ENCODE measurements at regions not wholly inside any gene's neighbourhood (a gene's known extent, or its start where the extent isn't known, plus 50 kb on each side); places are given as distances from the start of the nearest gene placed in this dataset.
"Not testable (repeated sequence)": the region's sequence is repeated elsewhere in the genome, so short reads cannot be mapped to it uniquely, and the experiment has no call there.

DNA sequence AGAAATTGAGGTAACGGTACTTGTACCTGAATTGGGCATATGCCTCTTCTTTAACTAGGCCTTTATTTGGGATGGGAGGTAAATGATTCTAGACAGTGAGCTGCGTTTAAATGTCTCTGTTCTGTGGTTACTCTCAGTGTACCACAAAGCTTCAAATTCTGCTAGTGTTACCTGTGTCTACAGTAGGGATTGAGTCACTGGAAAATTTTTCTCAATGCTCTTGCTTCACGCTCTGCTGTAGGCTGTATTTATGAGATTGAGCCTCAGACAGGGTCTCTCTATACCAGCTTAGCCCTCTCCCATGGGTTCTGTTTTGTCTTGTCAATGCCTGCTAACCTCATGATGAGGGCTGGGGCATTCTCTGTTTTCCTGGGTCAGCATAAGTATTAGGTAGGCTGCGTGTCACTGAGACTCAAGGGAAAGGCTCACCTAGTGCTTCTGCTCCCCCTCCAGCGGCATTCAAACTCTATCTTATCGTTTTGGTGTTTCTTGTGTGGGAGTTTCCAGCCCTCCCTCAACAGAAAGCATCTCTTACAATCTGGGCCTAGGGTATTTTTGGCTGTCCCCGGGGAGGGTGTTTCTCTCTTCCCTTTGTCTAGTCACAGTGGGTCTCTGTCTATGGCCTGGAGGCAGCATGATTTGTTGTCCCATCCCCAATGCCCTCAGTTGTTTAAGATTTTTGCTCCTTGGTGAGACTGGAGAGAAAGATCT, 285.8 kb downstream of the ADGRD1 start:
- H3K4me1 ChIP-seq (replicated peaks in 1 of 2): peaks cover 6 to 11% of the 10 kb centered on the region in 2 donors
- in situ Hi-C loops (cut with MboI; ENCODE audit: low pct_unique_long_range_greater_than_20kb in 2 of 9, low sequenced_read_pairs in 9 of 9, unreplicated experiment in 9 of 9): no loop called here
- H3K27ac ChIP-seq: no peak overlapping the region
- no peak overlapping the region for H3K4me3 ChIP-seq
- 0 to 81% (median 63%) methylated on average over 1 to 4 of the region's 7 CpGs for WGBS, 10 experiments
- ATAC-seq (replicated peaks in 6 of 8): no peak

DNA sequence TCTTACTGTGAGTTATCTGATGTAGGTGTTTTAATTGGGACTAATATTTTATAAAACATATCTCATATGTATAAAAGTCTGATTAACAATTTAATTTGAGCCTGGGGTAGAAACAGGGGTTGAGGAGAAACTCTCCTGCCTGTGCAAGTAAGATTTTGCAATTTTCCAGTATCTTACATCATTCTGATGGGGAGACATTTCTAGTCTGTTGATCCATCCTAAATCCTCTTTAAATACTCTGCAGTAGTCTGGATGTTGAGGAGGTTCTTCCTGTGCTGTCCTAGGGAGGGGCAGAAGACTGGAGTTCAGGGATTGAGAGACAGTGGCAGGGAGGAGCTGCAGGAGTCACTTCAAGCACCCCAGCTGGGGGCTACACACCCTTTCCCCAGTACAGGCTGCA, 287.8 kb downstream of the ADGRD1 start:
- in situ Hi-C loops (cut with MboI; ENCODE audit: low pct_unique_long_range_greater_than_20kb in 2 of 9, low sequenced_read_pairs in 9 of 9, unreplicated experiment in 9 of 9): no loop called here

DNA sequence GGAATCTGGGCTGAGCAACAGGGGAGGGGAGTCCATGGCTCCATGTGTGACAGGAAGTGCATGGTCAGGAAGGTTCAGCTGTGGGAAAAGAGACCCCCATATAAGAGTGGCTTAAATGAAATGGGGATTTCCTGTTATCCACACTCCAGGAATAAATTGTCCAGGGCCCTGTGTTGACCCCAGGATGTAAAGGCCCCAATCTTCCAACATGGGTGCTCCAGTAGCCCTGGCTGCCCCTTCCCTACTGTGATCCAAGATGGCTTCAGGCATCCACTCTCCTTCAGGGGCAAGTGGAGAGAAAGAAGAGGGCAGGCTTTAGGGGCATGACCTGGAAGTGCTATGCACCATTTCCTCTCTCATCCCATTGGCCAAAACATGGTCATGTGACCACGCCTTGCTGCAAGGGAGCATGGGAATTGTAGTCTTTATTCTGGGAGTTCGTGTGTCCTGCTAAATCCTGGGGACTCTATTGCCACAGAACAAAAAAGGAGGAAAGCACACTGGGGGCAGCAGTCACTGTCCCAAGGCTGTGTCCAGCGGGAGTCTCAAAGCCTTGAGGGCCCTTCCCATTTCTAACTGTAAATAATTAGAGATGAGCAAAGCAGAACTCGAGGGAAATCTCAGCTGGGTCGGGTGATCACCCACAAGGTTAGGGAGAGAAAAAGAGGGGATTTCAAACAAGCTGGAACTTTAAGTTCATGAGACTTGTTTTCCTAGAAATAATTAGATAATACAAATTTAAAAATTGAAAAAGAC, 289.2 kb downstream of the ADGRD1 start:
- H3K4me3 ChIP-seq: peak overlapping the region in 1 of 5 donors; percentile 4
- in situ Hi-C loops (cut with MboI; ENCODE audit: low pct_unique_long_range_greater_than_20kb in 2 of 9, low sequenced_read_pairs in 9 of 9, unreplicated experiment in 9 of 9): no loop called here
- peaks cover 19 to 23% of the 10 kb centered on the region in 2 donors for H3K4me1 ChIP-seq (replicated peaks in 1 of 2)
- WGBS, 10 experiments: 0 to 100% (median 76%) methylated on average over 1 to 5 of the region's 5 CpGs; no CpG with 5 or more reads in 3 of the 10 experiments
- ATAC-seq (replicated peaks in 6 of 8): peak in 6 of 8 experiments; percentile 57 to 81 (median 68)
- peak overlapping the region in 1 of 2 donors; percentile 63 for H3K27ac ChIP-seq

More for the DNA sequence above, 287.8 kb downstream of the ADGRD1 start:
- Histone ChIP-seq H3K4me3 (no peak overlapping the region), H3K27ac (no peak overlapping the region), H3K4me1 (replicated peaks in 1 of 2) (peaks cover 12 to 16% of the 10 kb centered on the region in 2 donors)
- ATAC-seq (replicated peaks in 6 of 8): no peak

DNA sequence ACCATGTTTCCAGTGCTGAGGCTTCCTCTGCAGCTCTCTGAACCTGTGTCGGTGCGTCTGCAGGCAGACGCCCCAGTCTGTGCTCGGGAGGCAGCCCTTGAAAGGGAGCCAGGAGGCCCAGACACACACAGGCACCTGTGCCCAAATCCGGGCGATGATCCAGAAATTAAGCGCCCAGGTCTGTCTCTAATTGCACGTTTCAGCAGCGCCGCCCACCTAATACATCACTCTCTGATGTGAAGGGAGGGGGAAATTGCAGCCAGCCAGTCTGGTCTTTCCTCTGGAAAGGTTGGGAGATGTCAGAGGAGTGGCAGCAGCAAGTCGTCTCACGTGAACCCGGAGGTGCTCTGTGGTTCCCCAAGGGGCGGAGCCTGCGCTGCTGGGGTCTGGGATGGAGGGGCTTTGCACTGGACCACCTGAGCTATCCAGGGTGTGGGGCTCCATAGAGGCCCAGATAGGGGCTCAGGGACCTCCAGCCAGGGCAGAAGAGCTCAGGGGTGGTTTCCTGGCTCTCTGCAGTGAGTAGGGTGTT, 290.5 kb downstream of the ADGRD1 start:
- H3K4me3 ChIP-seq; in situ Hi-C loops (cut with MboI; ENCODE audit: low pct_unique_long_range_greater_than_20kb in 2 of 9, low sequenced_read_pairs in 9 of 9, unreplicated experiment in 9 of 9); H3K27ac ChIP-seq: not testable (repeated sequence)
- ATAC-seq (replicated peaks in 6 of 8): peak in 3 of 8 experiments; percentile 17 to 50 (median 39)
- no CpG with 5 or more reads among the region's 15 CpGs for WGBS, 10 experiments
- H3K4me1 ChIP-seq (replicated peaks in 1 of 2): peaks cover 19 to 23% of the 10 kb centered on the region in 2 donors

DNA sequence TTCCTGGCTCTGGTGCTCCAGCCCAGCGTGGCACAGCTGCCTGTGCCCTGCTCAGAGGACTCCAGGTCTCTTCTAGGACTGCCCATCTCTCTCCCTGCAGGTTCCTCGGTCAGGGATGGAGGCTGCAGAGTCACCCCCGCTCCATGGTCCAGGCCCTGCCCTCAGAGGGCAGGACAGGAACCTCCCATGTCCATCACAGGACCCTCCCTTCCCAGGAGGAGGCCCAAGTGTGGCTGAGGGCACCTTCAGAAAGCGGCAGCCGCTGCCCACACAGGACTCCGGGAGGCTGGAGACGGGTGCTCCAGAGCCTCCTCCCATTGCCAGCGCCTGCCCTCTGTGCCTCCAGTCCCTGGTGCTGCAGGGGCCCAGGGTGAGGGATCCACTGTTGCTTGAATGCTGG, 291.5 kb downstream of the ADGRD1 start:
- ATAC-seq (replicated peaks in 6 of 8); in situ Hi-C loops (cut with MboI; ENCODE audit: low pct_unique_long_range_greater_than_20kb in 2 of 9, low sequenced_read_pairs in 9 of 9, unreplicated experiment in 9 of 9): not testable (repeated sequence)
- 0 to 90% methylated on average over 1 to 2 of the region's 8 CpGs; no CpG with 5 or more reads in 8 of the 10 experiments for WGBS, 10 experiments

DNA sequence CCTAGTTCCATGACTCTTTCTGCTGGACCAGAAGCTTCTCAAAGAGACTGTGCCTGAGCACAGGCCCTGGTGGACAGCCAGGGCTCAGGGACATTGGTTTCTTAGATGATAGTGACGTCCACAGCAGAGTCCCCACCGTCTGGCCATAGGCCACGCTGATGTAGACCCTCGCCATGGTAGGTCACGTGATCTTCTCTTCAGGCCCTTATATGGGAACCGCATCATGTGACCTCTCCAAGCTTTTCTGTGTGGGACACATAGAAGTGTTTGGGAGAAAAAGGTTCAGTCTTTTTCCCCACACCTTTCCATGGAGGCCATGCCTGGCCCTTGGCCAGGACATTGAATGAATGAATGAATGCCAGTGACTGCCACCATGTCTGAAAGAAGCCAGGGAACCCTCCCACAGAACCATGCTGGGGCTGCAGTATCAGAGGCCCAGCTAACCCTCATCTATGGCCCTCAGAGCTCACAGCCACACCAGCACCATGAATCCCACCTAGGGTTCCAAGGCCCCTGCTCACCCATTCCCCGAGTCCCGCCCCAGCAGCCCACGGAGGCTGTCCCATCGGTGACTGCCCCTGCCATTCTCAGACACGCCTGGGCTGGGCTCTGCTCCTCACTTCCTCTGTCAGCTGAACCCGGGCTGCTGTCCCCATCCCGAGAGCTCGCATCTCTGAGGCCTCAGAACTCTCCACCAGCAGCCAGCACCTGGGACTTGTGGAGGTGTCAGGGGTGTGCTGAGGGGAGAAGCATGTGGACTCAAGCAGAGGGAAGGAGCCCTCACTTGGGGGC, 292.1 kb downstream of the ADGRD1 start:
- H3K27ac ChIP-seq: peak overlapping the region in 1 of 2 donors; percentile 70
- in situ Hi-C loops (cut with MboI; ENCODE audit: low pct_unique_long_range_greater_than_20kb in 2 of 9, low sequenced_read_pairs in 9 of 9, unreplicated experiment in 9 of 9): no loop called here
- H3K4me1 ChIP-seq (replicated peaks in 1 of 2): peaks cover 25 to 27% of the 10 kb centered on the region in 2 donors
- 23 to 88% (median 67%) methylated on average over 1 to 7 of the region's 14 CpGs; no CpG with 5 or more reads in 6 of the 10 experiments for WGBS, 10 experiments
- H3K4me3 ChIP-seq: no peak overlapping the region
- ATAC-seq (replicated peaks in 6 of 8): no peak

More for the DNA sequence above, 291.5 kb downstream of the ADGRD1 start:
- H3K4me3 ChIP-seq, H3K27ac ChIP-seq: not testable (repeated sequence)
- peaks cover 25 to 26% of the 10 kb centered on the region in 2 donors for H3K4me1 ChIP-seq (replicated peaks in 1 of 2)

DNA sequence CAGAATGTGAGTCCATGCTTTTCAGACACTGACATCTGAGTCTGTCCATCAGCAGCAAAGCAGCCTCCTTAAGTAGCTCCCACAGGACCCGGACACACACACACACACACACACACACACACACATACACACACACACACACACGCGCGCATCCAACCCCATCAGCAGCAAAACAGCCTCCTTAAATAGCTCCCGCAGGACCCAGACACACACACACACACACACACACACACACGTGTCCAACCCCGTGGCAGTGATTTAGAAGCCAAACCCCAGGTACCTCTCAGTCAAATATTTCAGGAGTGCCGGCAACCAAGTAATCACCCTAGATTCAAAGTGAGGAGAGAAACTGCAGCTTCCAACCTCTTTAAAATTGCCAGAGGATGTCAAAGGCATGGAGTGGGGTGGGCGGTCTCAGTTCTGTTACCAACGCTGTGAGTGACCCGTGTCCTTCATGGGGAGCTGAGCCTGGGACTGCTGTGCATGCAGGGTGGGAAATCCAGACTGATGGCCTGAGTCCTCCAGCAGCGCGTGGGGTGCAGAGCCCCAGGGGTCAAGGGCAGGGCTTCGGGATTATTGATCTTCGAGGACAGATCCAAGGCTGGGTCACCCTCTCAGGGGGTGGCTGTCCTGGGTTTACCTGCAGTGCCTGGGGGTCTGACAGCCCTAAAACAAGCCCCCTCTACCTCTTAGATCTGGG, 293.5 kb downstream of the ADGRD1 start:
- in situ Hi-C loops (cut with MboI; ENCODE audit: low pct_unique_long_range_greater_than_20kb in 2 of 9, low sequenced_read_pairs in 9 of 9, unreplicated experiment in 9 of 9); H3K4me3 ChIP-seq: not testable (repeated sequence)
- WGBS, 10 experiments: 60% methylated on average over 3 of the region's 15 CpGs; no CpG with 5 or more reads in 9 of the 10 experiments
- H3K4me1 ChIP-seq (replicated peaks in 1 of 2): peaks cover 25 to 27% of the 10 kb centered on the region in 2 donors
- peak overlapping the region in 1 of 2 donors; percentile 70 for H3K27ac ChIP-seq
- peak in 5 of 8 experiments; percentile 49 to 67 (median 57) for ATAC-seq (replicated peaks in 6 of 8)

DNA sequence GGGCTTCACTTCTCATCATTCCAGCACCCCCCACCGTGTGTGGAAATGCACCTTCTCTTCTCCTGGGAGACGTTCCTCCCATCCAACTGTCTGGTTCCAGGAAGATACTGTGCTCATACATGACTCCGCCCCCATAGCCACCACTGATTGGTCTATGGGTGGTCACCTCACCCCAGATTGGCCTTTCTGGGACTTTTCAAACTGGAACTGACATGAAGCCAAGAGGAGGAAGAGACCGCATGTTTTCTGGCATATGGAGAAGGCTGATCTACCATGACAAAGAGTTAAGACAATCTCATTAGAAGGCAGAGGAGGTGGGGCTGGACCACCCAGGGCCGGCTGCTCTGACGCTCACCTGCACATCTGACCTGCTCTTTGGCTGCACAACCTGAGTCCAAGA, 294.2 kb downstream of the ADGRD1 start:
- in situ Hi-C loops (cut with MboI; ENCODE audit: low pct_unique_long_range_greater_than_20kb in 2 of 9, low sequenced_read_pairs in 9 of 9, unreplicated experiment in 9 of 9); H3K4me3 ChIP-seq; ATAC-seq (replicated peaks in 6 of 8); H3K27ac ChIP-seq: not testable (repeated sequence)
- H3K4me1 ChIP-seq (replicated peaks in 1 of 2): peaks cover 21 to 22% of the 10 kb centered on the region in 2 donors
- WGBS, 10 experiments: no CpG with 5 or more reads among the region's 6 CpGs

DNA sequence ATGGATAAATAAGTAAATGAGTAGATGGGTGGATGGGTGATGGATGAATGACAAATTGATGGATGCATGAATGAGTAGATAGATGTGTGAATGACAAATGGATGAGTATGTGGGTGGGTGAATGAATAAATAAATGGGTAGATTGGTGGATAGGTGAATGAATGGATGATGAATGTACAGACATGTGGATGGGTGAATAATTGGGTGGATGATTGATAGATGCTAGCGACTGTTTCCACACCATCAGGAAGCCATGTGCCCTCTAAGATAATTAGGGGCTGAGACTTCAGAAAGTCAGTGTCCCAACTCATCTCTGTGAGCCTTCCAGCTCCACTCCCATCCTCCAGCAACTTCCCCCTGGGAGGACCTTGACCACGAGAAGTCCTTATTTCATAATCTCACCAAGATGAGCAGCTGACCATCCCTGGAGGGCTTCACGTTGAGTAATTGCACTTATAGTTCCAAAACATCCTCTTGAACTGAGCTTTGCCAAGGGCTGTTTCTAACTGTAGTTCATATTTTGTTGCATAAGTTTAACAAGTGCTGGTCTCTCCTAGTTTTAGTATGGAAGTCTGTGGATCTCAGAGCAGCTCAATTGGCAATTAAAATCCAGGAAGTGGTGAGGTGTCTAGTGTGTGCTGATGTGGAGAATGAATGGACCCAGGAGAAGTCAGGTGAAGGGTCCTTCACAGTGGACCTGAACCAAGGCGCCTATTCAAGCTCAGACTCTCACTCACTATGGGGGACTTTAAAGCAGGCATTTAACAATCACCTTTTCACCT, 295.7 kb downstream of the ADGRD1 start:
- Histone ChIP-seq H3K4me3 (no peak overlapping the region), H3K27ac (no peak overlapping the region), H3K4me1 (replicated peaks in 1 of 2) (peaks cover 21 to 22% of the 10 kb centered on the region in 2 donors)
- WGBS, 10 experiments: 0 to 67% (median 50%) methylated on average over 1 to 3 of the region's 4 CpGs; no CpG with 5 or more reads in 3 of the 10 experiments
- in situ Hi-C loops (cut with MboI; ENCODE audit: low pct_unique_long_range_greater_than_20kb in 2 of 9, low sequenced_read_pairs in 9 of 9, unreplicated experiment in 9 of 9): no loop called here
- ATAC-seq (replicated peaks in 6 of 8): no peak

DNA sequence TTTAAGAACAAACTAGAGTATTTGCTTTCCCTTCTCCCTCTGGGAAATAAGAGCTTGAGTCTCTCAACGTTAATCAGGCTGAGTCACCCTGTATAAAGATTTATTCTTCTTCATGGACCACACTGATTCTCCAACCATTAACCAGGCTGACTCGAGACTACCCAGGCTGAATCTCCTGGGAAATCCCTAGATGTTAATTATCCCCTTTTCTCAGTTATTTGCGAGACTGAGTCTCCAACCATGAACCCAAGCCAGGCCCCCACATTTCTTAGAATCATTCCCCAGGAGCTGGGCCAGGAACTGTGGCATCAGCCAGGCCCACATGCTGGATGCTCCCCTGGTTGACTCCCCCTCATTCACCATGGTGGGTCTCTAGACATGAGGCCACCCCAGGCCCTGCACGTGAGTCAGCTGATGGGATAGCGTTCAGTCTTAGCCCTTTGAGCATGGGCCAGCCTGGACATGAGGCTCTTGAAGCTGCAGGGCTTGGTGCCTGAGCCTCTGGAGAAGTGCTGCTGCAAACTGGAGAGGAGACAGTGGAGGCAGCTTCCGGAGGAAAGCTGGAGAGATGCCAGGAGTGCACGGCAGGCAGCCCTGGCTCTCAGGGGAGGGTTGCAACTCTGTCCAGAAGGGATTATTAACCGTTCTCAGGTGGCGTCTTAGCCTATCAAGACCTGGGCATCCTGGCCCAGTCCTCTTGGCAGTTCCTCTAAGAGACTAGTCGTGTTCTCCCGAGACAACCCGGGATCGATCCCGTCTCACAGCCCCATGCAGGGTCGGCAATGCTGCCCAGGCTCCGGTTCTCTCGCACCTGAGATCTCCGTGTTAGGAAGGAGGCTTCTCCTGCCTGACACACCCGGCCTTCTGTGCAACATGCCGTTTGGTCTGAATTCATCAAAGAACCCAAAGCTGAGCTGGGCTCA, 296.6 kb downstream of the ADGRD1 start:
- H3K4me3 ChIP-seq: no peak overlapping the region
- WGBS, 10 experiments: 0 to 83% (median 32%) methylated on average over 1 to 11 of the region's 20 CpGs; no CpG with 5 or more reads in 2 of the 10 experiments
- ATAC-seq (replicated peaks in 6 of 8): peak in 5 of 8 experiments; percentile 63 to 78 (median 66)
- peak overlapping the region in 1 of 2 donors; percentile 45 for H3K27ac ChIP-seq
- in situ Hi-C loops (cut with MboI; ENCODE audit: low pct_unique_long_range_greater_than_20kb in 2 of 9, low sequenced_read_pairs in 9 of 9, unreplicated experiment in 9 of 9): no loop called here
- peaks cover 21 to 22% of the 10 kb centered on the region in 2 donors for H3K4me1 ChIP-seq (replicated peaks in 1 of 2)

DNA sequence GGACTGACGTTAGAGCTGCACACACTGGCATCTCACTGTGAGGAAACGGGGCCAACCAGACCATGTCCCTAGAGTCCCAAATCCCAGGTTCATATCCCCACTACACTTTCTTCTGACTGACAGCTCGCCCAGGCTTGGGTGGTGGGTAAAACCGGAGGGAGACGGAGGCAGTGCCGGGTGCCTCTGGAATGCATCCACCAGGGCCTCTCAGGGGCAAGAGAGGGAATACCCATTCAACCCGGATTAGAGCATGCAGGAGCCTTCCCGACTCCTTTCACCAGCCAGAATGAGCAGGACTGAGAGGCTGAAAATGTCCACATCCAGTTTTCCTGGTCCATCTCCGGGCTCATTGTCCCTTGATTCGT, 297.2 kb downstream of the ADGRD1 start:
- Histone ChIP-seq H3K4me3 (no peak overlapping the region), H3K4me1 (replicated peaks in 1 of 2) (peaks cover 16 to 21% of the 10 kb centered on the region in 2 donors), H3K27ac (no peak overlapping the region)
- in situ Hi-C loops (cut with MboI; ENCODE audit: low pct_unique_long_range_greater_than_20kb in 2 of 9, low sequenced_read_pairs in 9 of 9, unreplicated experiment in 9 of 9): no loop called here
- 0 to 100% (median 58%) methylated on average over 1 to 9 of the region's 10 CpGs; no CpG with 5 or more reads in 4 of the 10 experiments for WGBS, 10 experiments
- ATAC-seq (replicated peaks in 6 of 8): no peak
